PC-3 (cell line): ENCODE measurements at regions not wholly inside any gene's neighbourhood (a gene's known extent, or its start where the extent isn't known, plus 50 kb on each side); places are given as distances from the start of the nearest gene placed in this dataset.

ENCODE experiments used
- ATAC-seq: fragments of 200-7000 bp; cut with Tn5 transposase; 2 replicates; pipeline ENCODE4 v1.9.1; 2020; ENCODE audit warnings: mild to moderate bottlenecking, moderate library complexity
- BruUV-seq: library from RNA; stranded (reverse); fragments of 400-500 nt; replicated peaks from 2 replicates; lab custom pipeline; 2021; lab: Mats Ljungman, UMichigan
- CTCF ChIA-PET: fragments of 300-600 bp; sonication (Branson Sonifier 250); formaldehyde crosslinking; loops from one replicate; lab custom pipeline; 2022; ENCODE audit warnings: antibody characterized with exemption; lab: Charles Lee
- POLR2A ChIA-PET: fragments of 300-600 bp; sonication (Branson Sonifier 250); formaldehyde crosslinking; loops from one replicate; lab custom pipeline; 2022; ENCODE audit warnings: antibody characterized with exemption; ENCODE audit not compliant: unreplicated experiment; lab: Charles Lee
- DNase-seq: peaks from one replicate; pipeline ENCODE4 v3.0.0-alpha.2; 2015
- H2AFZ ChIP-seq: fragments of 300-600 bp; sonication (generic); 2 replicates; pipeline ENCODE4 v1.6.0; 2016; ENCODE audit warnings: antibody characterized with exemption, low read length
- H3F3A ChIP-seq: fragments of 300-600 bp; sonication (generic); one replicate; pipeline ENCODE4 v1.6.0; 2017; ENCODE audit warnings: antibody characterized with exemption, low read length, control low read depth, mild to moderate bottlenecking; ENCODE audit not compliant: unreplicated experiment
- H3K27ac ChIP-seq: fragments of 300-600 bp; sonication (generic); 2 replicates; pipeline ENCODE4 v1.5.1; 2016; ENCODE audit warnings: mild to moderate bottlenecking, low read length
- H3K27me3 ChIP-seq: fragments of 300-600 bp; sonication (generic); 2 replicates; pipeline ENCODE4 v1.6.1; 2016; ENCODE audit warnings: low read length, mixed read lengths
- H3K36me3 ChIP-seq: fragments of 300-600 bp; sonication (generic); 2 replicates; pipeline ENCODE4 v1.6.1; 2016; ENCODE audit warnings: low read depth, mixed run types, low read length, mixed read lengths
- H3K4me1 ChIP-seq: fragments of 300-600 bp; sonication (generic); 2 replicates; pipeline ENCODE4 v1.5.1; 2016; ENCODE audit warnings: low read length; ENCODE audit not compliant: insufficient read depth
- H3K4me2 ChIP-seq: fragments of 300-600 bp; sonication (generic); 2 replicates; pipeline ENCODE4 v1.6.0; 2016; ENCODE audit warnings: low read length
- H3K4me3 ChIP-seq: fragments of 300-600 bp; sonication (generic); 2 replicates; pipeline ENCODE4 v1.5.1; 2016; ENCODE audit warnings: mild to moderate bottlenecking, low read length, mixed read lengths
- H3K79me2 ChIP-seq: fragments of 300-600 bp; sonication (generic); 2 replicates; pipeline ENCODE4 v1.6.1; 2017; ENCODE audit warnings: low read length, mixed read lengths
- H3K9ac ChIP-seq: fragments of 300-600 bp; sonication (generic); 2 replicates; pipeline ENCODE4 v1.6.0; 2016; ENCODE audit warnings: mild to moderate bottlenecking, low read length
- H3K9me2 ChIP-seq: fragments of 300-600 bp; sonication (generic); replicated peaks from 2 replicates; pipeline ENCODE4 v1.6.1; 2016; ENCODE audit warnings: mixed run types, low read length, mixed read lengths
- H3K9me3 ChIP-seq: fragments of 300-600 bp; sonication (generic); 2 replicates; pipeline ENCODE4 v1.6.1; 2016; ENCODE audit warnings: low read length, mixed read lengths
- H4K20me1 ChIP-seq: fragments of 300-600 bp; sonication (generic); 2 replicates; pipeline ENCODE4 v1.6.1; 2016; ENCODE audit warnings: low read length, mixed read lengths
- EZH2 ChIP-seq: fragments of 300-600 bp; sonication (generic); IDR thresholded peaks from one replicate; pipeline ENCODE4 v1.6.1; 2017; ENCODE audit warnings: antibody characterized with exemption, mild to moderate bottlenecking, low read length; ENCODE audit not compliant: unreplicated experiment
- EZH2phosphoT487 ChIP-seq: fragments of 300-600 bp; sonication (generic); IDR thresholded peaks from 2 replicates; pipeline ENCODE4 v1.6.1; 2018; ENCODE audit warnings: mild to moderate bottlenecking, antibody characterized with exemption, low read length, borderline replicate concordance
- intact Hi-C: fragments of 100-400 bp; cut with micrococcal nuclease; formaldehyde crosslinking; loops from 2 replicates; pipeline ENCODE4 v1.9.0; 2023
- TF ChIP-seq, protein P1 (sequence below): fragments of 300-600 bp; sonication (generic); conservative IDR thresholded peaks from 2 replicates; pipeline ENCODE4 v1.5.1; 2017; ENCODE audit warnings: antibody characterized with exemption, low read depth, mild to moderate bottlenecking, low read length

GRCh38 chr3:98966862-98967546 is 65.5 kb upstream of the DCBLD2 start:
- no TSS peak for BruUV-seq
- Histone ChIP-seq H3K9ac (peak overlapping the region; percentile 15; the same call in 1 of the 2 replicates), H2AFZ (no peak overlapping the region), H3K9me3 (no peaks in the 10 kb centered on the region), H3F3A (peaks cover 15% of the 10 kb centered on the region), H3K4me2 (peak overlapping the region; percentile 15), H3K9me2 (no peaks in the 10 kb centered on the region), H3K4me1 (peaks cover 81% of the 10 kb centered on the region), H4K20me1 (no peaks in the 10 kb centered on the region), H3K79me2 (peaks cover 76% of the 10 kb centered on the region), H3K4me3 (no peak overlapping the region), H3K36me3 (0 out of 2 replicates have a peak, but pooled peaks cover 3% of the 10 kb centered on the region), H3K27me3 (no peaks in the 10 kb centered on the region), H3K27ac (peak overlapping the region; percentile 98)
- ATAC-seq: no peak
- TF ChIP-seq, protein P1, sequence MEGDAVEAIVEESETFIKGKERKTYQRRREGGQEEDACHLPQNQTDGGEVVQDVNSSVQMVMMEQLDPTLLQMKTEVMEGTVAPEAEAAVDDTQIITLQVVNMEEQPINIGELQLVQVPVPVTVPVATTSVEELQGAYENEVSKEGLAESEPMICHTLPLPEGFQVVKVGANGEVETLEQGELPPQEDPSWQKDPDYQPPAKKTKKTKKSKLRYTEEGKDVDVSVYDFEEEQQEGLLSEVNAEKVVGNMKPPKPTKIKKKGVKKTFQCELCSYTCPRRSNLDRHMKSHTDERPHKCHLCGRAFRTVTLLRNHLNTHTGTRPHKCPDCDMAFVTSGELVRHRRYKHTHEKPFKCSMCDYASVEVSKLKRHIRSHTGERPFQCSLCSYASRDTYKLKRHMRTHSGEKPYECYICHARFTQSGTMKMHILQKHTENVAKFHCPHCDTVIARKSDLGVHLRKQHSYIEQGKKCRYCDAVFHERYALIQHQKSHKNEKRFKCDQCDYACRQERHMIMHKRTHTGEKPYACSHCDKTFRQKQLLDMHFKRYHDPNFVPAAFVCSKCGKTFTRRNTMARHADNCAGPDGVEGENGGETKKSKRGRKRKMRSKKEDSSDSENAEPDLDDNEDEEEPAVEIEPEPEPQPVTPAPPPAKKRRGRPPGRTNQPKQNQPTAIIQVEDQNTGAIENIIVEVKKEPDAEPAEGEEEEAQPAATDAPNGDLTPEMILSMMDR: no peak
- no peak for TF ChIP-seq EZH2
- no peak for TF ChIP-seq EZH2phosphoT487
- intact Hi-C loops: no loop called here
- DNase-seq: peak; percentile 55
- ChIA-PET POLR2A (no interaction called here), CTCF (no interaction called here)

- ChIA-PET CTCF (no interaction called here), POLR2A (no interaction called here)
- BruUV-seq: no TSS peak
- Histone ChIP-seq H3K4me3 (no peak overlapping the region), H3K9me2 (no peaks in the 10 kb centered on the region), H3K36me3 (0 out of 2 replicates have a peak, but pooled peaks cover 3% of the 10 kb centered on the region), H3K4me1 (peaks cover 80% of the 10 kb centered on the region), H3K27me3 (no peaks in the 10 kb centered on the region), H3K27ac (peak overlapping the region; percentile 98), H3F3A (peaks cover 10% of the 10 kb centered on the region), H3K79me2 (peaks cover 80% of the 10 kb centered on the region), H3K9ac (no peak overlapping the region), H3K4me2 (no peak overlapping the region), H4K20me1 (no peaks in the 10 kb centered on the region), H2AFZ (no peak overlapping the region), H3K9me3 (no peaks in the 10 kb centered on the region)
- ATAC-seq: no peak
- intact Hi-C loops: no loop called here
- DNase-seq: peak; percentile 31
- TF ChIP-seq EZH2phosphoT487 (no peak), EZH2 (no peak)
- TF ChIP-seq, protein P1: no peak
Measured at GRCh38 chr3:98966434-98966833, 64.9 kb upstream of the DCBLD2 start.

DNA sequence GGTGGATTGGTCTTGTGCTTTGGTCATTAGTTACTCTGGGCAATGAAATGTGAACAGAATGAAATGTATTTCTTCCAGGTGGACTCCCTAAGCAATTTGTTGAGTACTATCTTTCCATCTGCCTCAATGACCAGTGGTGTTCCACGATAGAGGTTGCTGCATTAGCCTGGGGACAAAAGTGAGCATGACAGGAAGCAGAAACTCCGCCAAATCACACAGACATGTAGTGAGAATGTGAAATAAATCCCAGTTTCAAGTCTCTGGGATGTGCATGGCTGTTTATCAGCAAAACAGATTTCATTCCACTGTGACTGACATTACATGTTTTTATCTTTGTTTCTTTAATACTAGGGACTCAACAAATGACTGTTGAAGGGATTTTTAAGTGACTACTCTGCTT is 63.3 kb upstream of the DCBLD2 start:
- no peaks in the 10 kb centered on the region for H3K27me3 ChIP-seq
- intact Hi-C loops: loop anchor here (5.0 kb wide), 1 partner anchor 42 kb away; no protein-coding TSS in a partner anchor
- no peaks in the 10 kb centered on the region for H3K9me2 ChIP-seq
- 0 out of 2 replicates have a peak, but pooled peaks cover 3% of the 10 kb centered on the region for H3K36me3 ChIP-seq
- no peak for DNase-seq
- H3K4me1 ChIP-seq: peaks cover 84% of the 10 kb centered on the region
- no peak overlapping the region for H2AFZ ChIP-seq
- peak overlapping the region; percentile 92 for H3K9ac ChIP-seq
- H3K27ac ChIP-seq: peak overlapping the region; percentile 97
- ChIA-PET POLR2A (no interaction called here), CTCF (no interaction called here)
- no peak for ATAC-seq
- peak overlapping the region; percentile 64; the same call in 1 of the 2 replicates for H3K4me3 ChIP-seq
- H3K79me2 ChIP-seq: peaks cover 88% of the 10 kb centered on the region
- TF ChIP-seq EZH2 (no peak), EZH2phosphoT487 (no peak)
- TF ChIP-seq, protein P1: no peak
- no peaks in the 10 kb centered on the region for H3K9me3 ChIP-seq
- peaks cover 9% of the 10 kb centered on the region for H3F3A ChIP-seq
- H4K20me1 ChIP-seq: no peaks in the 10 kb centered on the region
- H3K4me2 ChIP-seq: peak overlapping the region; percentile 83
- BruUV-seq: no TSS peak
